Testis (tissue), 2 donors: ENCODE measurements at regions not wholly inside any gene's neighbourhood (a gene's known extent, or its start where the extent isn't known, plus 50 kb on each side); places are given as distances from the start of the nearest gene placed in this dataset.

Source experiments
- DNase-seq: peaks from one replicate; pipeline ENCODE4 v3.0.0-alpha.2; 2019
- H3K27ac ChIP-seq, 2 donors: fragments of 200-600 bp; sonication (generic); one replicate each; pipeline ENCODE4 v1.5.1; 2019
- H3K27me3 ChIP-seq: fragments of 200-600 bp; sonication (generic); one replicate; pipeline ENCODE4 v1.5.1; 2019
- H3K36me3 ChIP-seq: fragments of 200-600 bp; sonication (generic); one replicate; pipeline ENCODE4 v1.5.1; 2017; ENCODE audit warnings: low read depth; ENCODE audit errors: missing control alignments
- H3K4me1 ChIP-seq: fragments of 200-600 bp; sonication (generic); one replicate; pipeline ENCODE4 v1.5.1; 2019
- H3K4me3 ChIP-seq, 2 donors: fragments of 200-600 bp; sonication (generic); one replicate each; pipeline ENCODE4 v1.5.1; 2017 to 2019
- H3K9me3 ChIP-seq: fragments of 200-600 bp; sonication (generic); one replicate; pipeline ENCODE4 v1.5.1; 2017
- POLR2A ChIP-seq: fragments of 450-650 bp; IDR thresholded peaks from one replicate; pipeline ENCODE4 v1.6.1; 2017; ENCODE audit warnings: antibody characterized with exemption, mild to moderate bottlenecking, moderate library complexity
- WGBS, 2 donors: methylation state at CpG; one replicate each; pipeline ENCODE4 v1.1.5; 2018; 5-methylcytosine and 5-hydroxymethylcytosine counted together
- intact Hi-C: fragments of 100-400 bp; cut with DNase I; formaldehyde crosslinking; loops from one replicate; pipeline ENCODE4 v1.15.1; 2023; ENCODE audit warnings: low total_unique reads
- TF ChIP-seq, protein P1 (sequence below), 3 experiments: fragments of 450-650 bp in 2 of 3; fragments of 200-600 bp in 1 of 3; sonication (generic) in 1 of 3; IDR thresholded peaks; one replicate each; pipeline ENCODE4 v1.5.1; 2016 to 2019; ENCODE audit warnings: antibody characterized with exemption in 3 of 3, mild to moderate bottlenecking in 2 of 3, moderate library complexity in 1 of 3

DNA sequence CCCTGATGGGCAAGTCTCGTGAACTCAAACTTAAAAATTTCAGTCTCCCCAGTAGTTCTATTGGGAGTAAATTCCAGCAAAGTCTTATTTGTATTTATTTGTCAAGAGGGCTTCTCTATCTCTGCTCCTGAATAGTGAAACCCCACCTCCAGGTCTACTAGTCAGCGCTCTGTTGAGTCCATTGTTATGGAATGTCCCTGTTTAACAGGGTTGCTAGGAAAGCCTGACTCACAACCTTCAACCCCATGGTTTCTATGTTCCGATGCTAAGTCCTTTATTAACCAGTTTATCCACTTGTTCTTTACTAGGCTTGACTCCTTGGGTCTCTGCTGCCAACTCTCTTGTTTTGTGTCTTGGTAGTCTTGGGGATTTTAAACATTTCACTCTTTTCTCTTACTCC is 250.7 kb upstream of the MYOCD start:
- Histone ChIP-seq H3K9me3 (no peaks in the 10 kb centered on the region), H3K27me3 (no peaks in the 10 kb centered on the region), H3K27ac (no peak overlapping the region), H3K36me3 (no peaks in the 10 kb centered on the region), H3K4me1 (no peaks in the 10 kb centered on the region), H3K4me3 (no peak overlapping the region)
- DNase-seq, result no peak
- TF ChIP-seq, protein P1, sequence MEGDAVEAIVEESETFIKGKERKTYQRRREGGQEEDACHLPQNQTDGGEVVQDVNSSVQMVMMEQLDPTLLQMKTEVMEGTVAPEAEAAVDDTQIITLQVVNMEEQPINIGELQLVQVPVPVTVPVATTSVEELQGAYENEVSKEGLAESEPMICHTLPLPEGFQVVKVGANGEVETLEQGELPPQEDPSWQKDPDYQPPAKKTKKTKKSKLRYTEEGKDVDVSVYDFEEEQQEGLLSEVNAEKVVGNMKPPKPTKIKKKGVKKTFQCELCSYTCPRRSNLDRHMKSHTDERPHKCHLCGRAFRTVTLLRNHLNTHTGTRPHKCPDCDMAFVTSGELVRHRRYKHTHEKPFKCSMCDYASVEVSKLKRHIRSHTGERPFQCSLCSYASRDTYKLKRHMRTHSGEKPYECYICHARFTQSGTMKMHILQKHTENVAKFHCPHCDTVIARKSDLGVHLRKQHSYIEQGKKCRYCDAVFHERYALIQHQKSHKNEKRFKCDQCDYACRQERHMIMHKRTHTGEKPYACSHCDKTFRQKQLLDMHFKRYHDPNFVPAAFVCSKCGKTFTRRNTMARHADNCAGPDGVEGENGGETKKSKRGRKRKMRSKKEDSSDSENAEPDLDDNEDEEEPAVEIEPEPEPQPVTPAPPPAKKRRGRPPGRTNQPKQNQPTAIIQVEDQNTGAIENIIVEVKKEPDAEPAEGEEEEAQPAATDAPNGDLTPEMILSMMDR (IDR thresholded peaks at IDR 0.05), result no peak
- no peak for TF ChIP-seq POLR2A
- intact Hi-C loops, result no loop called here
- WGBS, 2 donors, result 89 to 91% methylated on average over 3 of the region's 3 CpGs

DNA sequence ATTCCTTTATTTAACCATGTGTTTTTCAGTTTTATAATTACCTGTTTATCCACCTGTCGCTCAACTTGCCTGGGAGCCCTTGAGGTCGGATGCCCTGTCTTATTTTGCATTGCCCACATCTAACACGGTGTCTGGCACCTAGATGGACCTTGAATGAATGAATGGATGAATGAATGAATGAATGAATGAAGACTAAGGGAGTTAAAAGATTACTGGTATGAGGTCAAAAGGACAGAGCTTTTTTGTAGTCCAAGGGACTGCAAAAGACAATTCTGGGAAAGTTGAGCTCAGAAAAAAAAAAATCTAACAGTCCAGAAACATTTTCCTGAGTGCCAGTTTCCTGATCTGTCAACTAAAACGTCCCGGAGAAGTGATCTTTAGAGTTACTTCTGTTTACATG is 244.6 kb upstream of the MYOCD start:
- Histone ChIP-seq H3K4me1 (no peaks in the 10 kb centered on the region), H3K9me3 (no peaks in the 10 kb centered on the region), H3K36me3 (no peaks in the 10 kb centered on the region), H3K27me3 (no peaks in the 10 kb centered on the region), H3K4me3 (no peak overlapping the region), H3K27ac (no peak overlapping the region)
- intact Hi-C loops, result no loop called here
- no peak for TF ChIP-seq POLR2A
- TF ChIP-seq, protein P1 (IDR thresholded peaks at IDR 0.05), result no peak
- 79 to 82% methylated on average over 5 of the region's 5 CpGs for WGBS, 2 donors
- no peak for DNase-seq

DNA sequence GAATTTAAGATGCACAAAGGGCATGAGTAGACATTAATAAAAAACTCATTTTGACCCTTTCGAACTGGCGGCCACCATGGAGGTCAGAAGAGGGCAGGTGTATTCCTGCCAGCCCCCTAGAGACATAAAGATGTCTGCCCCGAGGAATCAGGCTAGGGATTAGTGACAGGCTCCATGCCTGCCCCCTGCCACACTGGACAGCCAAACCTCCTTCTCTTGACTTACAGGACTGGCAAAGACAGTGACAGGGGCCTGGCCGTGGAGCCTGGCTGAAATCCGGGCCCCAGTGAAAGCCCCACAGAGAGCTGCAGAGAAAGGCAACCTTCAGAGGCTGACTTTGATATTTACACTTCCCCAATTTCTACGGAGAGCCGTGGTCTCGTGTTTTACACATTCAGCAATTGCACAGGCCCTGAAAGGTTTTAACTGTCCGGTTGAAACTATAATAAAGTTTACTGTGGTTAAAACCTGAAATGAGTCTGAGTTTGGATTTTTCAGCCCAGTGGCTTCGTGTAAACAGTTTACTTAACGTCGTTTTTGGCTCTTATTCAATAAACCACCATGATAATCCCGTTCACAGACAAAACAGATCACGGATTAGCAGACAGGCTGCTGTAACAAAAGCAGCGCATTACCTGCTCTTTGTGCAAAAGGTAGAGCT is 243.9 kb upstream of the MYOCD start:
- no peaks in the 10 kb centered on the region for H3K36me3 ChIP-seq
- no peak overlapping the region for H3K27ac ChIP-seq
- H3K4me1 ChIP-seq, result no peaks in the 10 kb centered on the region
- 66 to 70% methylated on average over 15 of the region's 15 CpGs for WGBS, 2 donors
- TF ChIP-seq, protein P1 (IDR thresholded peaks at IDR 0.05), result no peak
- no peak for TF ChIP-seq POLR2A
- H3K9me3 ChIP-seq, result no peaks in the 10 kb centered on the region
- intact Hi-C loops, result no loop called here
- DNase-seq, result no peak
- no peaks in the 10 kb centered on the region for H3K27me3 ChIP-seq
- no peak overlapping the region for H3K4me3 ChIP-seq

DNA sequence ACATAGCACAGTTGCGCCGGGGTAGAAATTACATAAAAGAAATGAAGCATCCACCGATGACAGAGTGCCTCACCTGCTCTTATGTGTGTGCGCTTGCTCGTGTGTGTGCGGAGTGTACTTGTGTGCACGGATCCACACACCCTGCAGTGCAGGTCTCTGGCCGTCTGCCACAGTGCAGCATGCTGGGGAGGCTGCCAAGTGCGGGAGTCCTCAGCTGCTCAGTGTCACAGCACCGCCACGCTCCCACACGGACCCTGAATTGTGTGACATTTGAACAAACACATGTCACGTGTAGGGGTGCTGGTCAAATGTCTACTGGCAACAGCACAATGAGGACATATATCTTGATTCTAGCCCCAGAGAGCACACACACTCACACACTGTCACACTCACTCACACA is 243.0 kb upstream of the MYOCD start:
- Histone ChIP-seq H3K27ac (no peak overlapping the region), H3K36me3 (no peaks in the 10 kb centered on the region), H3K4me3 (no peak overlapping the region), H3K9me3 (no peaks in the 10 kb centered on the region), H3K4me1 (no peaks in the 10 kb centered on the region), H3K27me3 (no peaks in the 10 kb centered on the region)
- TF ChIP-seq, protein P1 (IDR thresholded peaks at IDR 0.05), result no peak
- TF ChIP-seq POLR2A, result no peak
- WGBS, 2 donors, result 56 to 65% methylated on average over 13 of the region's 13 CpGs
- no peak for DNase-seq
- intact Hi-C loops, result no loop called here

DNA sequence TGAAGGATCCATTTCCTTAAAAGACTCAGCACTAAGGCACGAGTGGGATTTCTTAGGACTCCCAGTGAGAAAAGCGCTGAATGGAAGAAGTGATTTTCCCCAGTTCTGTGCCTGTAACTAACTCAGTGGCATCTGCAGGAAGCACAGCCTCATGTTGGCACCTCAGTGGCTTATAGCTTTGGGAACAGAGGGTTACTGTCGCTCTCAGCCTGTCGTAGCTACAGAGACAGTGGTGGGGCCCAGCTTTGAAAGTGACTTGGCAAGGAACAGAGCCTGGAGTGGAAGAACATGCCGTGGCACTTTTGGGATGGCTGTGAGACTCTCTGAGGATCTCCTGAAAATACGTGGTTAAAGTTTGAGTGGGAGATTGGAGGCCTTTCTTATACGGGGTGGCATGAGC is 242.4 kb upstream of the MYOCD start:
- Histone ChIP-seq H3K9me3 (no peaks in the 10 kb centered on the region), H3K4me1 (no peaks in the 10 kb centered on the region), H3K4me3 (no peak overlapping the region), H3K36me3 (no peaks in the 10 kb centered on the region), H3K27ac (no peak overlapping the region), H3K27me3 (no peaks in the 10 kb centered on the region)
- TF ChIP-seq, protein P1 (IDR thresholded peaks at IDR 0.05), result no peak
- no peak for TF ChIP-seq POLR2A
- intact Hi-C loops, result no loop called here
- 80 to 84% methylated on average over 7 of the region's 7 CpGs for WGBS, 2 donors
- no peak for DNase-seq
